Loucy (cell line): ENCODE measurements at regions not wholly inside any gene's neighbourhood (a gene's known extent, or its start where the extent isn't known, plus 50 kb on each side); places are given as distances from the start of the nearest gene placed in this dataset.

Experiments
- H2AFZ ChIP-seq: fragments of 200-600 bp; sonication (generic); 2 replicates; pipeline ENCODE4 v1.6.0; 2016; ENCODE audit warnings: antibody characterized with exemption, mild to moderate bottlenecking, low read length, moderate library complexity
- H3F3A ChIP-seq: fragments of 200-600 bp; 2 replicates; pipeline ENCODE4 v1.6.0; 2016; ENCODE audit warnings: antibody characterized with exemption, low read depth, mild to moderate bottlenecking
- H3K27me3 ChIP-seq: fragments of 200-600 bp; sonication (generic); 2 replicates; pipeline ENCODE4 v1.6.1; 2014; ENCODE audit warnings: low read length, mild to moderate bottlenecking; ENCODE audit not compliant: insufficient read depth, poor library complexity, severe bottlenecking
- H3K36me3 ChIP-seq: fragments of 200-600 bp; sonication (generic); 2 replicates; pipeline ENCODE4 v1.6.1; 2016; ENCODE audit warnings: low read length; ENCODE audit not compliant: insufficient read depth
- H3K4me1 ChIP-seq: fragments of 200-600 bp; sonication (generic); 2 replicates; pipeline ENCODE4 v1.5.1; 2014; ENCODE audit warnings: low read length, mild to moderate bottlenecking; ENCODE audit not compliant: insufficient read depth, poor library complexity, severe bottlenecking
- H3K4me2 ChIP-seq: fragments of 200-600 bp; sonication (generic); 2 replicates; pipeline ENCODE4 v1.6.0; 2014; ENCODE audit warnings: antibody characterized with exemption, low read length, low read depth, mild to moderate bottlenecking; ENCODE audit not compliant: poor library complexity, severe bottlenecking
- H3K4me3 ChIP-seq: fragments of 200-600 bp; sonication (generic); 2 replicates; pipeline ENCODE4 v1.5.1; 2014; ENCODE audit warnings: low read length, mild to moderate bottlenecking, mixed read lengths; ENCODE audit not compliant: poor library complexity, severe bottlenecking
- H3K79me2 ChIP-seq: fragments of 200-600 bp; sonication (generic); 2 replicates; pipeline ENCODE4 v1.6.1; 2014; ENCODE audit warnings: low read length; ENCODE audit not compliant: insufficient read depth
- H3K9ac ChIP-seq: fragments of 200-600 bp; sonication (generic); 2 replicates; pipeline ENCODE4 v1.6.0; 2014; ENCODE audit warnings: mild to moderate bottlenecking, low read depth, low read length, moderate library complexity; ENCODE audit not compliant: poor library complexity, severe bottlenecking
- H3K9me2 ChIP-seq: fragments of 200-600 bp; sonication (generic); replicated peaks from 2 replicates; pipeline ENCODE4 v1.6.1; 2016; ENCODE audit warnings: low read depth, low read length, mixed read lengths
- H3K9me3 ChIP-seq: fragments of 200-600 bp; sonication (generic); 2 replicates; pipeline ENCODE4 v1.6.1; 2014; ENCODE audit warnings: mild to moderate bottlenecking, antibody characterized with exemption, low read length, low read depth; ENCODE audit not compliant: insufficient read depth
- H4K20me1 ChIP-seq: fragments of 200-600 bp; sonication (generic); 2 replicates; pipeline ENCODE4 v1.6.0; 2014; ENCODE audit warnings: antibody characterized with exemption, low read length, mild to moderate bottlenecking; ENCODE audit not compliant: insufficient read depth, poor library complexity, severe bottlenecking
- CTCF ChIP-seq: fragments of 200-600 bp; sonication (generic); conservative IDR thresholded peaks from 2 replicates; pipeline ENCODE4 v1.5.1; 2014; ENCODE audit warnings: mild to moderate bottlenecking, antibody characterized with exemption, low read length
- EZH2phosphoT487 ChIP-seq: fragments of 200-600 bp; IDR thresholded peaks from 2 replicates; pipeline ENCODE4 v1.6.1; 2018; ENCODE audit warnings: antibody characterized with exemption, mild to moderate bottlenecking, moderate library complexity, borderline replicate concordance

GRCh38 chr7:25494896-25495295, 266.6 kb upstream of the NPVF start:
- H3K79me2 ChIP-seq: no peaks in the 10 kb centered on the region
- no peaks in the 10 kb centered on the region for H3K9me3 ChIP-seq
- H3K9me2 ChIP-seq: no peaks in the 10 kb centered on the region
- no peak overlapping the region for H3K4me2 ChIP-seq
- H3K27me3 ChIP-seq: no peaks in the 10 kb centered on the region
- H4K20me1 ChIP-seq: no peaks in the 10 kb centered on the region
- TF ChIP-seq CTCF (no peak), EZH2phosphoT487 (no peak)
- H3F3A ChIP-seq: no peaks in the 10 kb centered on the region
- H3K36me3 ChIP-seq: no peaks in the 10 kb centered on the region
- H3K4me3 ChIP-seq: no peak overlapping the region
- no peak overlapping the region for H3K9ac ChIP-seq
- H3K4me1 ChIP-seq: peaks cover 25% of the 10 kb centered on the region
- H2AFZ ChIP-seq: peak overlapping the region; percentile 23; the same call in 1 of the 2 replicates

GRCh38 chr7:25495342-25496250, 267.3 kb upstream of the NPVF start:
- Histone ChIP-seq H3K9ac (no peak overlapping the region), H4K20me1 (no peaks in the 10 kb centered on the region), H3K27me3 (no peaks in the 10 kb centered on the region), H3K36me3 (no peaks in the 10 kb centered on the region), H3K9me2 (no peaks in the 10 kb centered on the region), H3F3A (no peaks in the 10 kb centered on the region), H3K4me3 (peak overlapping the region; percentile 51), H3K4me1 (peaks cover 32% of the 10 kb centered on the region), H3K4me2 (peak overlapping the region; percentile 62), H2AFZ (peak overlapping the region; percentile 23; the same call in 1 of the 2 replicates), H3K9me3 (no peaks in the 10 kb centered on the region), H3K79me2 (no peaks in the 10 kb centered on the region)
- TF ChIP-seq CTCF (no peak), EZH2phosphoT487 (no peak)

GRCh38 chr7:25496476-25497368, 268.4 kb upstream of the NPVF start:
- Histone ChIP-seq H3K9me2 (no peaks in the 10 kb centered on the region), H3K9me3 (no peaks in the 10 kb centered on the region), H3K27me3 (no peaks in the 10 kb centered on the region), H3K4me3 (peak overlapping the region; percentile 51), H3K36me3 (no peaks in the 10 kb centered on the region), H3K4me1 (peaks cover 33% of the 10 kb centered on the region), H3K9ac (peak overlapping the region; percentile 51), H3K4me2 (peak overlapping the region; percentile 62), H3K79me2 (no peaks in the 10 kb centered on the region), H4K20me1 (no peaks in the 10 kb centered on the region), H2AFZ (peak overlapping the region; percentile 70), H3F3A (no peaks in the 10 kb centered on the region)
- TF ChIP-seq EZH2phosphoT487: no peak
- TF ChIP-seq CTCF: no peak
